Neuronal stem cell (in vitro differentiated cells): ENCODE measurements at regions not wholly inside any gene's neighbourhood (a gene's known extent, or its start where the extent isn't known, plus 50 kb on each side); places are given as distances from the start of the nearest gene placed in this dataset.

Experiments
- DNase-seq: peaks from one replicate; pipeline ENCODE4 v3.0.0-alpha.2; 2013; ENCODE audit warnings: low spot score
- H2AFZ ChIP-seq: one replicate; pipeline ENCODE4 v1.6.1; 2013; ENCODE audit warnings: mild to moderate bottlenecking, low read length, inconsistent platforms
- H2AK5ac ChIP-seq: 2 replicates; pipeline ENCODE4 v1.6.1; 2013; ENCODE audit warnings: low read depth, mild to moderate bottlenecking, inconsistent platforms, low read length, moderate library complexity, mixed read lengths
- H2BK120ac ChIP-seq: 2 replicates; pipeline ENCODE4 v1.6.1; 2013; ENCODE audit warnings: low read depth, mild to moderate bottlenecking, inconsistent platforms, low read length, moderate library complexity, mixed read lengths
- H2BK12ac ChIP-seq: one replicate; pipeline ENCODE4 v1.6.1; 2013; ENCODE audit warnings: low read length, inconsistent platforms
- H2BK15ac ChIP-seq: 2 replicates; pipeline ENCODE4 v1.6.1; 2013; ENCODE audit warnings: mild to moderate bottlenecking, low read length, inconsistent platforms, mixed read lengths
- H2BK5ac ChIP-seq: one replicate; pipeline ENCODE4 v1.6.1; 2013; ENCODE audit warnings: inconsistent platforms, mild to moderate bottlenecking, low read length, moderate library complexity
- H3K14ac ChIP-seq: one replicate; pipeline ENCODE4 v1.6.1; 2013; ENCODE audit warnings: low read length, inconsistent platforms
- H3K18ac ChIP-seq: 2 replicates; pipeline ENCODE4 v1.6.1; 2013; ENCODE audit warnings: low read length, inconsistent platforms
- H3K23ac ChIP-seq: 2 replicates; pipeline ENCODE4 v1.6.1; 2013; ENCODE audit warnings: low read depth, mild to moderate bottlenecking, mixed read lengths, low read length, inconsistent platforms; ENCODE audit not compliant: poor library complexity
- H3K27ac ChIP-seq: replicated peaks from 3 replicates; pipeline ENCODE4 v1.5.1; 2013; ENCODE audit warnings: low read length, inconsistent platforms
- H3K27me3 ChIP-seq, 3 experiments: 2 replicates each; pipeline ENCODE4 v1.6.1; 2013; ENCODE audit warnings: low read length in 3 of 3, mild to moderate bottlenecking in 2 of 3, inconsistent platforms in 1 of 3, low read depth in 1 of 3, mixed read lengths in 1 of 3, moderate library complexity in 1 of 3; ENCODE audit not compliant: control insufficient read depth in 3 of 3, insufficient read depth in 3 of 3
- H3K36me3 ChIP-seq, 2 donors: replicated peaks in 1 of 2; 2 replicates each; pipeline ENCODE4 v1.6.1; 2013; ENCODE audit warnings: low read length in 2 of 2; ENCODE audit not compliant: control insufficient read depth in 2 of 2, insufficient read depth in 2 of 2
- H3K4ac ChIP-seq: 2 replicates; pipeline ENCODE4 v1.6.1; 2013; ENCODE audit warnings: inconsistent platforms, mild to moderate bottlenecking, low read length, moderate library complexity
- H3K4me1 ChIP-seq, 2 donors: 1 replicate in 1 of 2; 2 replicates in 1 of 2; pipeline ENCODE4 v1.6.1; 2013; ENCODE audit warnings: low read length in 2 of 2, low read depth in 1 of 2; ENCODE audit not compliant: control insufficient read depth in 2 of 2, insufficient read depth in 1 of 2
- H3K4me2 ChIP-seq: one replicate; pipeline ENCODE4 v1.6.1; 2013; ENCODE audit warnings: mild to moderate bottlenecking, low read length, inconsistent platforms; ENCODE audit not compliant: insufficient read depth, poor library complexity, severe bottlenecking
- H3K4me3 ChIP-seq, 2 donors: 2 replicates each; pipeline ENCODE4 v1.5.1; 2013; ENCODE audit warnings: low read length in 2 of 2, mild to moderate bottlenecking in 2 of 2, inconsistent platforms in 1 of 2, moderate library complexity in 1 of 2
- H3K79me1 ChIP-seq: one replicate; pipeline ENCODE4 v1.6.1; 2013; ENCODE audit warnings: low read depth, mild to moderate bottlenecking, inconsistent platforms, low read length, moderate library complexity
- H3K9ac ChIP-seq: one replicate; pipeline ENCODE4 v1.6.1; 2013; ENCODE audit warnings: mild to moderate bottlenecking, low read depth, low read length, inconsistent platforms; ENCODE audit not compliant: poor library complexity
- H3K9me3 ChIP-seq, 2 donors: replicated peaks in 1 of 2; 2 replicates each; pipeline versions ENCODE3 to v1.6.1; 2013; ENCODE audit warnings: low read length in 2 of 2, mild to moderate bottlenecking in 2 of 2, inconsistent platforms in 1 of 2, low read depth in 1 of 2, mixed read lengths in 1 of 2, moderate library complexity in 1 of 2; ENCODE audit not compliant: control insufficient read depth in 2 of 2, insufficient read depth in 1 of 2
- H4K8ac ChIP-seq: one replicate; pipeline ENCODE4 v1.6.1; 2013; ENCODE audit warnings: low read depth, mild to moderate bottlenecking, inconsistent platforms, low read length, moderate library complexity
- H4K91ac ChIP-seq: one replicate; pipeline ENCODE4 v1.6.1; 2013; ENCODE audit warnings: low read length, low read depth, mild to moderate bottlenecking, inconsistent platforms; ENCODE audit not compliant: poor library complexity
- WGBS, 2 donors: extraction: QIAGEN DNeasy Blood & Tissue Kit; methylation state at CpG; one replicate each; pipeline ENCODE4 v1.1.7; 2013; ENCODE audit warnings: missing lambda C conversion rate in 2 of 2, mixed read lengths in 1 of 2; ENCODE audit not compliant: insufficient read length in 2 of 2, insufficient replicate concordance in 1 of 2; ENCODE audit errors: extremely low coverage in 2 of 2; 5-methylcytosine and 5-hydroxymethylcytosine counted together

DNA sequence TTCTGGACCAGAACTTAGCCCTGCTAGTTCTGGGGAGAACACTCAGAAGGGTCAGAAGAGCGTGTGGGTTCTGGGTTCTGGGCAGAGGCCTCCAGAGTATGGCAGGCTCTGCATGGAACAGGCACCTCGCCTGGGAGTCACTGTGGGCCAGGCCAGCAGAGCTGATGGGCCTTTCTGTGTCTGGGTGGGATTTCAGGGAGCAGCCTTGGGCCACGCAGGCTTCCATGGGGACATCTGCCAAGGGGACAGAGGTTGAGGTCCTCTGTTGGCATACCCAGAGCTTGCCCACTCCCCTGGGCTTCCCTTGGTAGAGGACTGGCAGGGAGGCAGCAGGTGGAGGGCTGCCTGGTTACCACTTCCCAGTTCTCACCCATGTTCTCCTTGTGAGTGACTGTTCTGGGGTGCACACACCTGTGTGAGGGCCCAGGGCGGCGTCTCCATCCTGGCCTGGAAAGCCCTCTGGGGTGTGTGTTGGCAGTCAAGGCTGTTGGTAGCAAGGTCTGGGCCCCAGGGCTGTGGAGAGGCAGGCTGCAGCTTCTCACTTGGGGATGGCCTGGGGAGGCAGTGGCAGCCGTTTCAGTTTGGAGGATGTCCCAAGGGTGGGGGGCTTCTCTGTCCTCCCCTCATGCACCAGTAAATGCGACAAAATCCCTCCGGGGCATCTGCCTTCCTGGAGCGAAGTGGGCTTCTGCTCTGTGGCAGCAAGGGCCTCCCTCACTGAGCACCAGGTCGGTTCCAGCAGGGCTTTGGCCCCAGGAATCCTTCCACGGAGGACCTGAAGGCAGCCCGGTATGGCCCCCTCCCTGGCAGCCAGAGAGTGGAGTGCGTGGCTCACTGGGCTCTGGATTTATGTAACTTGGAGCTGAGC lies 74.6 kb upstream of the HDAC4 start:
- Histone ChIP-seq H2BK5ac (no peak overlapping the region), H3K27me3 (no peaks in the 10 kb centered on the region), H3K4me2 (no peak overlapping the region), H2AK5ac (no peak overlapping the region), H3K9ac (no peak overlapping the region), H4K8ac (peak overlapping the region; percentile 57), H3K4ac (no peak overlapping the region), H4K91ac (no peak overlapping the region), H3K23ac (no peak overlapping the region), H3K14ac (no peak overlapping the region), H2AFZ (no peak overlapping the region), H2BK15ac (no peak overlapping the region), H3K79me1 (no peaks in the 10 kb centered on the region), H3K9me3 (peaks cover 0 to 3% of the 10 kb centered on the region in 2 donors), H3K18ac (no peak overlapping the region), H2BK12ac (no peak overlapping the region), H3K36me3 (no peaks in the 10 kb centered on the region), H3K4me1 (no peaks in the 10 kb centered on the region), H2BK120ac (no peak overlapping the region), H3K27ac (no peak overlapping the region), H3K4me3 (peak overlapping the region in 1 of 2 donors; percentile 13)
- WGBS, 2 donors: no CpG with 5 or more reads among the region's 13 CpGs
- no peak for DNase-seq

GRCh38 chr2:239473211-239473805 lies 72.5 kb upstream of the HDAC4 start:
- Histone ChIP-seq H2BK120ac (no peak overlapping the region), H3K27ac (no peak overlapping the region), H3K23ac (no peak overlapping the region), H3K36me3 (no peaks in the 10 kb centered on the region), H4K91ac (no peak overlapping the region), H3K4me2 (no peak overlapping the region), H2AFZ (no peak overlapping the region), H3K4me1 (no peaks in the 10 kb centered on the region), H2BK12ac (no peak overlapping the region), H3K79me1 (no peaks in the 10 kb centered on the region), H3K4ac (no peak overlapping the region), H2AK5ac (no peak overlapping the region), H2BK5ac (no peak overlapping the region), H4K8ac (no peak overlapping the region), H3K9ac (peak overlapping the region; percentile 47), H3K14ac (no peak overlapping the region), H3K27me3 (no peaks in the 10 kb centered on the region), H2BK15ac (no peak overlapping the region), H3K4me3 (no peak overlapping the region), H3K9me3 (peaks cover 0 to 8% of the 10 kb centered on the region in 2 donors), H3K18ac (no peak overlapping the region)
- no CpG with 5 or more reads among the region's 8 CpGs for WGBS, 2 donors
- no peak for DNase-seq

GRCh38 chr2:239472235-239472775 lies 71.5 kb upstream of the HDAC4 start:
- Histone ChIP-seq H2AK5ac (no peak overlapping the region), H3K79me1 (no peaks in the 10 kb centered on the region), H2BK12ac (no peak overlapping the region), H3K18ac (no peak overlapping the region), H3K27ac (no peak overlapping the region), H3K4me1 (peaks cover 0 to 2% of the 10 kb centered on the region in 2 donors), H3K9ac (no peak overlapping the region), H2BK15ac (no peak overlapping the region), H2BK5ac (no peak overlapping the region), H2BK120ac (no peak overlapping the region), H3K14ac (no peak overlapping the region), H4K91ac (no peak overlapping the region), H3K27me3 (no peaks in the 10 kb centered on the region), H3K4me3 (no peak overlapping the region), H2AFZ (no peak overlapping the region), H3K9me3 (peaks cover 0 to 13% of the 10 kb centered on the region in 2 donors), H3K4me2 (no peak overlapping the region), H4K8ac (no peak overlapping the region), H3K4ac (no peak overlapping the region), H3K23ac (no peak overlapping the region), H3K36me3 (no peaks in the 10 kb centered on the region)
- DNase-seq: no peak
- no CpG with 5 or more reads among the region's 11 CpGs for WGBS, 2 donors
